ENCODE measurements at regions not wholly inside any gene's neighbourhood (a gene's known extent, or its start where the extent isn't known, plus 50 kb on each side); places are given as distances from the start of the nearest gene placed in this dataset.

- DNase-seq (ENCODE audit: low read depth in 1 of 2, low spot score in 1 of 2) = no peak
These were observed 384.0 kb downstream of the RRAGC start for GRCh38 chr1:38475624-38476005.

GRCh38 chr1:38474738-38475623 lies 384.6 kb downstream of the RRAGC start:
- no peak for DNase-seq (ENCODE audit: low read depth in 1 of 2, low spot score in 1 of 2)

GRCh38 chr1:38466487-38466886 lies 393.1 kb downstream of the RRAGC start:
- DNase-seq (ENCODE audit: low read depth in 1 of 2, low spot score in 1 of 2) = no peak

GRCh38 chr1:38465460-38465859 lies 394.1 kb downstream of the RRAGC start:
- DNase-seq (ENCODE audit: low read depth in 1 of 2, low spot score in 1 of 2) = no peak

GRCh38 chr1:38464071-38464661 lies 395.4 kb downstream of the RRAGC start:
- DNase-seq (ENCODE audit: low read depth in 1 of 2, low spot score in 1 of 2) = no peak

GRCh38 chr1:38463074-38463473 lies 396.5 kb downstream of the RRAGC start:
- DNase-seq (ENCODE audit: low read depth in 1 of 2, low spot score in 1 of 2) = no peak

GRCh38 chr1:38456531-38456876 lies 403.1 kb downstream of the RRAGC start:
- DNase-seq (ENCODE audit: low read depth in 1 of 2, low spot score in 1 of 2) = no peak

GRCh38 chr1:38455829-38456530 lies 403.6 kb downstream of the RRAGC start:
- no peak for DNase-seq (ENCODE audit: low read depth in 1 of 2, low spot score in 1 of 2)

GRCh38 chr1:38454749-38455441 lies 404.7 kb downstream of the RRAGC start:
- no peak for DNase-seq (ENCODE audit: low read depth in 1 of 2, low spot score in 1 of 2)

GRCh38 chr1:38454236-38454635 lies 405.3 kb downstream of the RRAGC start:
- no peak for DNase-seq (ENCODE audit: low read depth in 1 of 2, low spot score in 1 of 2)

GRCh38 chr1:38452246-38452645 lies 405.7 kb upstream of the POU3F1 start:
- no peak for DNase-seq (ENCODE audit: low read depth in 1 of 2, low spot score in 1 of 2)

GRCh38 chr1:38451541-38451993 lies 405.0 kb upstream of the POU3F1 start:
- no peak for DNase-seq (ENCODE audit: low read depth in 1 of 2, low spot score in 1 of 2)

- DNase-seq (ENCODE audit: low read depth in 1 of 2, low spot score in 1 of 2) = no peak
These were observed 402.3 kb upstream of the POU3F1 start for GRCh38 chr1:38448893-38449292.

- no peak for DNase-seq (ENCODE audit: low read depth in 1 of 2, low spot score in 1 of 2)
These were observed 400.3 kb upstream of the POU3F1 start for GRCh38 chr1:38446936-38447335.

- no peak for DNase-seq (ENCODE audit: low read depth in 1 of 2, low spot score in 1 of 2)
These were observed 398.3 kb upstream of the POU3F1 start for GRCh38 chr1:38444770-38445442.

GRCh38 chr1:38444311-38444710 lies 397.7 kb upstream of the POU3F1 start:
- DNase-seq (ENCODE audit: low read depth in 1 of 2, low spot score in 1 of 2) = no peak

GRCh38 chr1:38440402-38440801 lies 393.8 kb upstream of the POU3F1 start:
- DNase-seq (ENCODE audit: low read depth in 1 of 2, low spot score in 1 of 2) = no peak

- no peak for DNase-seq (ENCODE audit: low read depth in 1 of 2, low spot score in 1 of 2)
These were observed 390.2 kb upstream of the POU3F1 start for GRCh38 chr1:38436749-38437148.

- no peak for DNase-seq (ENCODE audit: low read depth in 1 of 2, low spot score in 1 of 2)
These were observed 389.4 kb upstream of the POU3F1 start for GRCh38 chr1:38436006-38436405.

- no peak for DNase-seq (ENCODE audit: low read depth in 1 of 2, low spot score in 1 of 2)
These were observed 386.6 kb upstream of the POU3F1 start for GRCh38 chr1:38433084-38433722.
